Breast epithelium (tissue), 4 donors: ENCODE measurements at regions not wholly inside any gene's neighbourhood (a gene's known extent, or its start where the extent isn't known, plus 50 kb on each side); places are given as distances from the start of the nearest gene placed in this dataset.

Experiments
- DNase-seq, 2 donors: peaks; one replicate each; pipeline ENCODE4 v3.0.0-alpha.2; 2019; ENCODE audit warnings: low spot score in 2 of 2
- H3K27ac ChIP-seq, 2 donors: fragments of 200-600 bp; sonication (generic) in 1 of 2; one replicate each; pipeline ENCODE4 v1.5.1; 2016 to 2019; ENCODE audit warnings: mild to moderate bottlenecking in 1 of 2
- H3K27me3 ChIP-seq, 2 donors: fragments of 200-600 bp; sonication (generic) in 1 of 2; one replicate each; pipeline versions ENCODE4 v1.5.1 to v1.6.0; 2017 to 2019; ENCODE audit warnings: control low read depth in 1 of 2, mild to moderate bottlenecking in 1 of 2
- H3K36me3 ChIP-seq: fragments of 200-600 bp; one replicate; pipeline ENCODE4 v1.5.1; 2019
- H3K4me1 ChIP-seq, 2 donors: fragments of 200-600 bp; sonication (generic); one replicate each; pipeline ENCODE4 v1.5.1; 2016 to 2019; ENCODE audit warnings: control low read depth in 1 of 2
- H3K4me3 ChIP-seq, 3 donors: fragments of 200-600 bp; sonication (generic); 1 replicate in 2 of 3; 2 replicates in 1 of 3; pipeline ENCODE4 v1.5.1; 2016 to 2019; ENCODE audit warnings: mild to moderate bottlenecking in 3 of 3, moderate library complexity in 2 of 3
- H3K9me3 ChIP-seq, 2 donors: fragments of 200-600 bp; sonication (generic) in 1 of 2; one replicate each; pipeline ENCODE4 v1.5.1; 2016 to 2019; ENCODE audit warnings: control low read depth in 1 of 2
- POLR2A ChIP-seq: fragments of 450-650 bp; IDR thresholded peaks from one replicate; pipeline ENCODE4 v1.6.1; 2016; ENCODE audit warnings: antibody characterized with exemption, mild to moderate bottlenecking, moderate library complexity
- POLR2AphosphoS5 ChIP-seq, 3 donors: sonication (generic); formaldehyde crosslinking; IDR thresholded peaks; one replicate each; pipeline ENCODE4 v1.6.1; 2017; ENCODE audit warnings: antibody characterized with exemption in 3 of 3
- intact Hi-C: fragments of 100-400 bp; cut with DNase I; formaldehyde crosslinking; loops from one replicate; pipeline ENCODE4 v1.15.1; 2023; ENCODE audit warnings: low total_unique reads
- TF ChIP-seq, protein P1 (sequence below), 3 donors: fragments of 450-650 bp; IDR thresholded peaks; one replicate each; pipeline ENCODE4 v1.5.1; 2016 to 2017; ENCODE audit warnings: antibody characterized with exemption in 3 of 3, mild to moderate bottlenecking in 3 of 3, moderate library complexity in 3 of 3

DNA sequence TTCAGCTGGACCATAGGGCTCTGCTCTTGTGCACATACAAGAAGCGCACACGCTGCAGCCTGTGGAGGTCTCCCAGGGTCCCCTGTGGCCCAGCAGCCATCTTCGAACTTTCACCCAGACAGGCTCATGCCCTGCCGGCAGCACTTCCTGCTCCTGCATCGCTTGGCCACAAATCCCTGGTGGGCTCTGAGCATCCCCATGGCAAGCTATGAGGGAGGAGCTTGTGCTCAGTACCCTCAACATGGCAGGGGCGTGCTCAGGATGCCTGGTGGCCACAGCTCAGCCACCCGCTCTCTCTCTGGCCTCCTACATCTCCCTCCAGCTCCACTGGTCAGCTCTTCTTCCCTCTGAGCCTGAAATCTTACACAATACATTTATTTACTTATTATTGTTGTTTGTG is 63.7 kb downstream of the IRX2 start:
- Histone ChIP-seq H3K36me3 (no peaks in the 10 kb centered on the region), H3K4me3 (no peak overlapping the region), H3K4me1 (no peaks in the 10 kb centered on the region), H3K9me3 (peaks cover 0 to 7% of the 10 kb centered on the region in 2 donors), H3K27me3 (no peaks in the 10 kb centered on the region), H3K27ac (no peak overlapping the region)
- intact Hi-C loops, result no loop called here
- TF ChIP-seq, protein P1, sequence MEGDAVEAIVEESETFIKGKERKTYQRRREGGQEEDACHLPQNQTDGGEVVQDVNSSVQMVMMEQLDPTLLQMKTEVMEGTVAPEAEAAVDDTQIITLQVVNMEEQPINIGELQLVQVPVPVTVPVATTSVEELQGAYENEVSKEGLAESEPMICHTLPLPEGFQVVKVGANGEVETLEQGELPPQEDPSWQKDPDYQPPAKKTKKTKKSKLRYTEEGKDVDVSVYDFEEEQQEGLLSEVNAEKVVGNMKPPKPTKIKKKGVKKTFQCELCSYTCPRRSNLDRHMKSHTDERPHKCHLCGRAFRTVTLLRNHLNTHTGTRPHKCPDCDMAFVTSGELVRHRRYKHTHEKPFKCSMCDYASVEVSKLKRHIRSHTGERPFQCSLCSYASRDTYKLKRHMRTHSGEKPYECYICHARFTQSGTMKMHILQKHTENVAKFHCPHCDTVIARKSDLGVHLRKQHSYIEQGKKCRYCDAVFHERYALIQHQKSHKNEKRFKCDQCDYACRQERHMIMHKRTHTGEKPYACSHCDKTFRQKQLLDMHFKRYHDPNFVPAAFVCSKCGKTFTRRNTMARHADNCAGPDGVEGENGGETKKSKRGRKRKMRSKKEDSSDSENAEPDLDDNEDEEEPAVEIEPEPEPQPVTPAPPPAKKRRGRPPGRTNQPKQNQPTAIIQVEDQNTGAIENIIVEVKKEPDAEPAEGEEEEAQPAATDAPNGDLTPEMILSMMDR (IDR thresholded peaks at IDR 0.05), result no peak
- no peak for TF ChIP-seq POLR2A
- no peak for TF ChIP-seq POLR2AphosphoS5 (IDR thresholded peaks at IDR 0.05)
- no peak for DNase-seq

DNA sequence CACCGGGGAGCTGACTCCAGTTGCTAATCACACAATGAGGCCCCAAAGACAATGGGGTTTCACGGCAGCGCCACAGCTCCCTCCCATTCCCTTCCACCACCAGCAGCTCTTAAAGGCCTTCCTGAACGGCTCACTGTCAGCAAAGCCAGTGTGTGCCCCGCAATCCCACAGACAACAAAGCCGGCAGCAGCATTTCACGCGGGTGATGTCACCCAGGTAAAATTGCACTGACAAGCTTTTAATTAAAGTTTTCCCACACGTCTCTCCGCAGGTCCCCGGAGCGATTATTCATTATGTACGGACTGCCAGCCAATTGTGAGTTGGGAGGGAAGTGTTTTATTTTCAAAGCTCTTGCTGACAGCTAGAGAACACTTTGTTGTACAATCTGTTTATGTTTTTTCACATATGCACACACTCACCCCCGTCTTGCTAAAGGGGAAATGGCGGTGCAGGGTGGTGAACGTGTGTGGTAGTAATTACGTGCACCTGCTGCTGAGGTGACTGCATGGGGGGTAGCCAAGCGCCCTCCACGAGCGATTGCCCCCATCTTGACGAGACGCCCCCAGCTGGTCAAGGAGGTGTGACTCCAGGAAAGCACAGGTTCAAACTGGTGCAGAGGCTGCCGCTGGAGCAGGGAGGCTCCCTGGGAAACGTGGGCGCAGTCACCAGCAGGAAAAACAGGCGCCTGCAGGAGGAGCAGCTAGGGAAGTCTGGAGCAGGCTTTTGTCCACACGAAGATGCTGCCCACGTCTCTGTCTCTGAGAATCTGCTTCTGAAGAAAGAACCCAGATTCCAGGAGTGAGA is 65.0 kb downstream of the IRX2 start:
- Histone ChIP-seq H3K4me3 (peak overlapping the region in 1 of 3 donors; percentile 41), H3K36me3 (no peaks in the 10 kb centered on the region), H3K27ac (peak overlapping the region in 1 of 2 donors; percentile 38), H3K4me1 (no peaks in the 10 kb centered on the region), H3K27me3 (no peaks in the 10 kb centered on the region), H3K9me3 (peaks cover 0 to under 1% of the 10 kb centered on the region in 2 donors)
- no peak for DNase-seq
- intact Hi-C loops, result no loop called here
- TF ChIP-seq POLR2A, result no peak
- TF ChIP-seq, protein P1 (IDR thresholded peaks at IDR 0.05), result no peak
- no peak for TF ChIP-seq POLR2AphosphoS5 (IDR thresholded peaks at IDR 0.05)

DNA sequence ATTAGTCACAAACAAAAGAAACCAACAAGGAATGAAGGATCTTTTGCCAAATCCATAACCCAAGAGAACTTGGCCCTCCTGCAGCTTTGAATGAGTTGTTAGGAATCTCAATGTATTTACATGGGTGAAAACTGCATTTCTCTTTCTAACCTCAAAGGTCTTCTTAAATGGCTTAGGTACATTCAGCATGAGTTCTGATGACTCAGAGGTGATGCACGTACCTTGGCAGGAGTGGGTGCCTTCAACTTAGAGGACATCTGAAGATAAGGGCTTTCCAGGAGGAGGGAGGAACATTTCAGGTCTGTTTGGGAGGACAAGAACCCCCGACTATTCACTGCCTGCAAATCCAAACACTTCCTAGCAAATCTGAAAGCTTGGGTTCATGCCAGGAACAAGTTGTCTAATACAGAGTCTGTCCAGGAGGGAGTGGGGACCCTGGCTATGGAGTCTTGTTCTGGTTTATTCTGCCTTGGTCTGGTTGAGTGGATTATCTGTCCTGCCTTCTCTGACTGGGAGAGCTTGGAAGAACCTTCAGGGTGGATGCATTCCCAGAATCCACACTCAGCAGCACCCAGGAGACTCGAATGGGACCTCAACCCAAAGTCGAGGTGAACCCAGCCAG is 65.7 kb downstream of the IRX2 start:
- H3K9me3 ChIP-seq, result no peaks in the 10 kb centered on the region
- no peaks in the 10 kb centered on the region for H3K36me3 ChIP-seq
- peak overlapping the region in 1 of 2 donors; percentile 38 for H3K27ac ChIP-seq
- no peak for DNase-seq
- H3K27me3 ChIP-seq, result no peaks in the 10 kb centered on the region
- no peaks in the 10 kb centered on the region for H3K4me1 ChIP-seq
- peak overlapping the region in 1 of 3 donors; percentile 41 for H3K4me3 ChIP-seq
- intact Hi-C loops, result no loop called here
- TF ChIP-seq POLR2A (no peak), POLR2AphosphoS5 (IDR thresholded peaks at IDR 0.05) (no peak)
- TF ChIP-seq, protein P1 (IDR thresholded peaks at IDR 0.05), result no peak

DNA sequence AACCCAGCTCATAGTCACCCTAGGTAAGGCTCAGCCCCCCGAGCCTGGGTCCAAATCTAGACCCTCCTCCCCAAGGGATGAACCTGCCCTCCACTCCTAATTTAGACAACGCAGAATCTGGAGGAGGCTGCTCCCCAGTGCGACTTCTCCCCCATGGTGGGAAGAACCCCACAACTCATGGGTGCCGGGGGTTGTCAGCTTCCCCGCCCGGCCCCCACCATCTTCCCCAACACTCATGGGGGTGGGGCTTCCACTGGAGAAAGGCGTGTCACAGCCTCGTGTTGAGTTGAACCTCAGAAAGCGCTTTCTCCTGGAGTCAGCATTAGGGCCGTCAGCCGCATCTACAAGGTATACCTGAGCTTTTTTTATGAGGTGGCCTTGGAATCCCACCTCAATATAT is 66.9 kb downstream of the IRX2 start:
- Histone ChIP-seq H3K4me3 (no peak overlapping the region), H3K27ac (no peak overlapping the region), H3K4me1 (no peaks in the 10 kb centered on the region), H3K36me3 (no peaks in the 10 kb centered on the region), H3K27me3 (no peaks in the 10 kb centered on the region), H3K9me3 (no peaks in the 10 kb centered on the region)
- intact Hi-C loops, result no loop called here
- TF ChIP-seq POLR2A, result no peak
- TF ChIP-seq, protein P1 (IDR thresholded peaks at IDR 0.05), result no peak
- no peak for TF ChIP-seq POLR2AphosphoS5 (IDR thresholded peaks at IDR 0.05)
- no peak for DNase-seq

DNA sequence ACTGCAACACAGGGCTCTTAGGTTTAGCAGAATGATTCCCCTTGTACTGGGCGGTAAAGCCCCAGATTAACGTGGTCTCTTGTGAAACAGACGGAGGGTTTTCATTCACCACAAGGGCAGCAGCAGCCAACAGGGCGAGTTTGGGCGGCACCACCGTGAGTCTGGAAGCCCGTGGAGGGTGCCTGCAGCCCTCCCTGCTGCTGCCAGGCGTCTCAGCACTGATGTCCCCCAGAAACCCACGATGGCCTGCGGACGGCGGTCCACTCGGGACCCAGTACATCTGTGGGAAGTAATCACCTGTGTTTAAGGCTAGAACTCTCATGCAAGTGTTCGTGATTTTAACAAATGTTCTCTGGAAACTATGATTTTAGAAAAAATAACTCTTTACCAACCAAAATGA is 67.8 kb downstream of the IRX2 start:
- H3K4me1 ChIP-seq, result no peaks in the 10 kb centered on the region
- intact Hi-C loops, result no loop called here
- no peaks in the 10 kb centered on the region for H3K36me3 ChIP-seq
- no peak for TF ChIP-seq POLR2A
- no peak for TF ChIP-seq POLR2AphosphoS5 (IDR thresholded peaks at IDR 0.05)
- TF ChIP-seq, protein P1 (IDR thresholded peaks at IDR 0.05), result no peak
- no peak overlapping the region for H3K4me3 ChIP-seq
- no peaks in the 10 kb centered on the region for H3K27me3 ChIP-seq
- H3K27ac ChIP-seq, result no peak overlapping the region
- no peaks in the 10 kb centered on the region for H3K9me3 ChIP-seq
- no peak for DNase-seq
